GM10266 (cell line): ENCODE measurements at regions not wholly inside any gene's neighbourhood (a gene's known extent, or its start where the extent isn't known, plus 50 kb on each side); places are given as distances from the start of the nearest gene placed in this dataset.

Source experiments
- DNase-seq: peaks from one replicate; pipeline ENCODE4 v3.0.0; 2012; ENCODE audit errors: extremely low spot score
- CTCF ChIP-seq: IDR thresholded peaks from 2 replicates; pipeline ENCODE4 v1.5.1; 2012; ENCODE audit warnings: mild to moderate bottlenecking, low read depth; ENCODE audit not compliant: control insufficient read depth, insufficient read depth; ENCODE audit errors: missing control alignments

DNA sequence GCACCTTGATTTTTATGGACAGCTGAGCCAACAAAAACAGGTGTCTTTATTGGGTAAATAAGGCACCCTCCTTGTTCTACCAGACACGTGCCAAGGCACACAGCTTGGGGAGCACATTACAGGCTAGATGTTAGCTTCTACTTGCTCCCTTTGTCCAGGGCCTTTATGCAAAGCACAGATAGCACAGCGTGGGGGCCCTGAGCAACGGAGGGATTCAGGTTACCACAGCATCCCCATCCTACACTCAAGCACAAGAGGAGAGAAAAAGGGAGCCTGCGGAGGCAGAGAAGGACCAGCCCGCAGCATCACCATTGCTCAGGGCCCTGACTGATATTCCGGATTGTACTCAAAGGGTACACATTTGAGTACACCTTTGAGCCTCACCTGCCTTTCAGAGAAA is 181.7 kb upstream of the KIF2A start:
- TF ChIP-seq CTCF = no peak
- no peak for DNase-seq

- no peak for TF ChIP-seq CTCF
- DNase-seq = no peak
Observed at GRCh38 chr5:62126090-62126489, 179.9 kb upstream of the KIF2A start.

DNA sequence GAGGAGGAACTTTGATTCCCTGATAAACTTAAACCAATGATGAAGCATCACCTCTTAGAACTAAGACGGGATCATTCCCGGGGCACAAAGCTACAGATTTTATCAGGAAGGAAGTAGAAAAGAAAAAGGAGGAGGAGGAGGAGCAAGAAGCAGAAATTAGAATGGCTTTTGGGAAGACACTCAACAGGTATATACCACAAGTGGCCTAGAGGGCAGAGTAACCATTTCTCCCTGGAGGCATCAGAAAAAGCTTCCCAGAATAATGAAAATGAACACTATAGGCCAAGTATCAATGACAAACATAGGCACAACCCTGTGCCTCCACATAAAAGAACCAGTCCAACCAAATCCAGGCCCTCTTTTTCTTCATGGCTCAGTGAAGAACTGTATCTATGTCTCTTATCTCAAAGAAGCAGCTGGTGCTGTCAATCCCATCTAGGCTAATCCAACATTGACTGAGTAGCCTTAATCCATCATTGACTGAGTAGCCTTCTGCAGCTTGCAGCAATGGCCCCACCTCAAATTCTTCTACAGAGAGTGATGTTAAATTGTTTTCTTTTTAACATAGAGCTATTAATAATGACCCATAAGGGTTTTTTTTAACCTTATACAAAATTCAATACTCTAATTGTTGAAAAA is 178.8 kb upstream of the KIF2A start:
- no peak for TF ChIP-seq CTCF
- DNase-seq = no peak

DNA sequence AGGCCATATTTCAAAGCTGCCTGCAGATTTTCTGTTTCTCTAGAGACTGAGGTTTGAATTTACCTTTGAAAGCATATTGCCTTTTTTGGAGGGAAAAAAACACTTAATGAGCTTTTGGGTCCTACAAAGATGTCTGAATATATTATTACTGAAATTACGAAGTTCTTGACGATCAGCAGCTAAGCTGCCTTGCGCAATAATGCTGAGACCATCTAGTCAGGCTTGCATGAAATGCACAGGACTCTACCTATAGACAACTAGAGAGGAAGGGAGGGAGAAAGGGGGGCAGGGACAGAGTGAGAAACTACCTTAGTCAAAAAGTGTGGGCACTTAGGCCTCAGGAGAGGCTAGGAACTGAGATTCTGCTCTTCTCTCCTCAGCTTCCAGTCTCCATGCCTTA is 175.9 kb upstream of the KIF2A start:
- no peak for TF ChIP-seq CTCF
- no peak for DNase-seq

DNA sequence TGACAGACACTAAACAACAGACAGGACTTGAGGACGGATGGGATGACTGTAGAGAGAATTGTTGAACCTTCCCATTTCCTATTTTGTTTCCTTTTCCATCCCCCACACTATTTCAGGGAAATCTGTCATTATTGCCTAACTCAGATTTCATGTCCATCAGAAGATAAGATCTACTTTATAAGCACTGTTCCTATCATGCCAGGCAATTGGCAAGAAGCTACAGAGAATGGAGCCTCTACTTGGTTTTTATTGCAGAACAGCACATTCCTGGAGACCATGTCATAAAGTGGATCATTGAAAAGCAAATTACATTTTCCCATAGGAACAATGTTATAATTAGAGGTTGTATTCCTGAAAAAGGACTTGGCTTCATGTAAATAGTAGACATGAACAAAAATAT is 173.7 kb upstream of the KIF2A start:
- TF ChIP-seq CTCF = no peak

DNA sequence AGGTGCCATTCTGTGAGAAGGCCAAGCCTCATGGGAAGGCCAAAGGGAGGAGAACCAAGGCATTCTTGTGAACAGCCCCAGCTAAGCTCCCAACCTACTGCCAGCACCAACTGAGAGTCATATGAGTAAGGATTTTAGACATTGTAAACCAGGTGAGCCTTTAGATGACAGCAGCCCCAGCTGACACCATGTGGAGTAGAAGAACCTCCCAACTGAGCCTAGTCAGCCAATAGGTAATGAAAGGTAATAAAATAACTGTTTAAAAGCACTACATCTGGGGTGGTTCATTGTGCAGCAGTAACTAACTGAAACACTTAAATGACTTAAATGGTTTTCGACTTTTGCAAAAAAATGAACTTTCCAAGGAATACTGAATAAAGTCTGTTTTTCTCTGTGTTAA is 172.6 kb upstream of the KIF2A start:
- no peak for TF ChIP-seq CTCF
- no peak for DNase-seq

More for the DNA sequence above, 173.7 kb upstream of the KIF2A start:
- DNase-seq = no peak

DNA sequence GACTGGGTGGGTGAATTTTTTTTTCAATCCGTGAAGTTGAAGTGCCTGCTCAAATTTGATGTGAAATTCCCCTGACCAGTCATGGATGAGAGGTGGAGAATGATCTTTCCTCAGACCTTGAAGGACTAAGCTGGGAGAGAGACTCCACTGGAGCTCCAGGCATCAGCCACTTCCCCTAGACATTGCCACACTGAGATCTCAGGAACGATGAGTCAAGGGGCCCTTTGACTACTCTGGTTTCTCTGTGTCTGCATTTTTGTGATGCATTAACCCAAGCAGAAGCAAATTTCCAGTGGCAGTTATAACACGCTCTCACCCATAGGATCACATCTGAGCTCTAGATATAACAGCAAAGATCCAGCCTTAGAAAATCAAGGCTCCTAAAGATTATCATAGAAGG is 171.2 kb upstream of the KIF2A start:
- TF ChIP-seq CTCF = no peak
- DNase-seq = no peak
